DND-41 (cell line): ENCODE measurements at regions not wholly inside any gene's neighbourhood (a gene's known extent, or its start where the extent isn't known, plus 50 kb on each side); places are given as distances from the start of the nearest gene placed in this dataset.

Source experiments
- ATAC-seq: fragments of 200-7000 bp; cut with Tn5 transposase; 3 replicates; pipeline ENCODE4 v1.9.1; 2021; ENCODE audit warnings: low read depth; ENCODE audit not compliant: insufficient read depth
- DNase-seq: peaks from one replicate; pipeline ENCODE4 v3.0.0-alpha.2; 2020
- H2AFZ ChIP-seq: 2 replicates; pipeline ENCODE4 v1.6.0; 2012; ENCODE audit warnings: low read depth, low read length
- H3K27ac ChIP-seq: 2 replicates; pipeline ENCODE4 v1.5.1; 2012; ENCODE audit warnings: low read length, inconsistent platforms
- H3K27me3 ChIP-seq: fragments of 200-600 bp; sonication (generic); 2 replicates; pipeline ENCODE4 v1.6.0; 2012; ENCODE audit warnings: low read length, mild to moderate bottlenecking, inconsistent platforms; ENCODE audit not compliant: insufficient read depth, poor library complexity
- H3K36me3 ChIP-seq: 2 replicates; pipeline ENCODE4 v1.5.1; 2012; ENCODE audit warnings: low read length, inconsistent platforms; ENCODE audit not compliant: insufficient read depth
- H3K4me1 ChIP-seq: 2 replicates; pipeline ENCODE4 v1.5.1; 2012; ENCODE audit warnings: mild to moderate bottlenecking, low read length; ENCODE audit not compliant: insufficient read depth
- H3K4me2 ChIP-seq: 2 replicates; pipeline ENCODE4 v1.6.0; 2012; ENCODE audit warnings: mild to moderate bottlenecking, moderate library complexity, low read length, inconsistent platforms; ENCODE audit not compliant: insufficient read depth
- H3K4me3 ChIP-seq, 2 experiments: fragments of 200-600 bp in 1 of 2; shearing (Covaris generic) in 1 of 2; 2 replicates each; pipeline ENCODE4 v1.5.1; 2012 to 2016; ENCODE audit warnings: inconsistent platforms in 2 of 2, low read length in 2 of 2, mild to moderate bottlenecking in 2 of 2, low read depth in 1 of 2, moderate library complexity in 1 of 2
- H3K79me2 ChIP-seq: 2 replicates; pipeline ENCODE4 v1.6.0; 2012; ENCODE audit warnings: low read length, inconsistent platforms; ENCODE audit not compliant: insufficient read depth
- H3K9ac ChIP-seq: 2 replicates; pipeline ENCODE4 v1.6.0; 2012; ENCODE audit warnings: low read depth, mild to moderate bottlenecking, inconsistent platforms, low read length, moderate library complexity
- H3K9me3 ChIP-seq: 2 replicates; pipeline ENCODE4 v1.5.1; 2012; ENCODE audit warnings: low read length, moderate library complexity, mild to moderate bottlenecking, inconsistent platforms; ENCODE audit not compliant: insufficient read depth, severe bottlenecking
- H4K20me1 ChIP-seq: 2 replicates; pipeline ENCODE4 v1.6.0; 2012; ENCODE audit warnings: low read length; ENCODE audit not compliant: insufficient read depth
- CTCF ChIP-seq: IDR thresholded peaks from 2 replicates; pipeline ENCODE4 v1.5.1; 2012; ENCODE audit warnings: borderline replicate concordance, low read length, moderate library complexity, mild to moderate bottlenecking; ENCODE audit not compliant: poor library complexity, severe bottlenecking; ENCODE audit errors: extremely low read depth
- EZH2 ChIP-seq: IDR thresholded peaks from 3 replicates; pipeline ENCODE4 v1.6.1; 2012; ENCODE audit warnings: borderline replicate concordance, low read depth, mild to moderate bottlenecking, moderate library complexity, low read length, inconsistent platforms; ENCODE audit not compliant: severe bottlenecking

- Histone ChIP-seq H3K4me3 (no peak overlapping the region), H3K36me3 (no peaks in the 10 kb centered on the region), H3K4me1 (no peaks in the 10 kb centered on the region), H4K20me1 (no peaks in the 10 kb centered on the region), H2AFZ (no peak overlapping the region), H3K79me2 (no peaks in the 10 kb centered on the region), H3K9me3 (no peaks in the 10 kb centered on the region), H3K27ac (no peak overlapping the region), H3K27me3 (no peaks in the 10 kb centered on the region), H3K9ac (no peak overlapping the region), H3K4me2 (no peak overlapping the region)
- DNase-seq, result no peak
- ATAC-seq, result no peak
- TF ChIP-seq EZH2 (no peak), CTCF (no peak)
Measured at GRCh38 chr3:177992993-177993970, 543.0 kb upstream of the KCNMB2 start.

GRCh38 chr3:177994976-177995375, 541.3 kb upstream of the KCNMB2 start:
- Histone ChIP-seq H2AFZ (no peak overlapping the region), H3K27ac (no peak overlapping the region), H4K20me1 (no peaks in the 10 kb centered on the region), H3K4me1 (no peaks in the 10 kb centered on the region), H3K4me2 (no peak overlapping the region), H3K36me3 (no peaks in the 10 kb centered on the region), H3K4me3 (no peak overlapping the region), H3K9ac (no peak overlapping the region), H3K9me3 (no peaks in the 10 kb centered on the region), H3K79me2 (no peaks in the 10 kb centered on the region), H3K27me3 (no peaks in the 10 kb centered on the region)
- ATAC-seq, result no peak
- TF ChIP-seq CTCF, result no peak
- TF ChIP-seq EZH2, result no peak
- no peak for DNase-seq

GRCh38 chr3:177995381-177996085, 540.7 kb upstream of the KCNMB2 start:
- Histone ChIP-seq H3K27me3 (no peaks in the 10 kb centered on the region), H4K20me1 (no peaks in the 10 kb centered on the region), H3K4me1 (no peaks in the 10 kb centered on the region), H3K9me3 (no peaks in the 10 kb centered on the region), H3K4me2 (no peak overlapping the region), H3K36me3 (no peaks in the 10 kb centered on the region), H3K79me2 (no peaks in the 10 kb centered on the region), H3K9ac (no peak overlapping the region), H3K4me3 (no peak overlapping the region), H2AFZ (no peak overlapping the region), H3K27ac (no peak overlapping the region)
- DNase-seq (no peak), ATAC-seq (no peak)
- TF ChIP-seq EZH2, result no peak
- TF ChIP-seq CTCF, result no peak
